GM19452 (cell line): ENCODE measurements at regions not wholly inside any gene's neighbourhood (a gene's known extent, or its start where the extent isn't known, plus 50 kb on each side); places are given as distances from the start of the nearest gene placed in this dataset.

ENCODE experiments used
- ATAC-seq: cut with Tn5 transposase; IDR thresholded peaks from one replicate; pipeline ENCODE4 v1.9.1; 2021; ENCODE audit not compliant: unreplicated experiment

- ATAC-seq, result no peak
Measured at GRCh38 chr10:75347186-75347585, 54.4 kb downstream of the ZNF503 start.

GRCh38 chr10:75345738-75346137, 55.8 kb downstream of the ZNF503 start:
- ATAC-seq, result no peak

- ATAC-seq, result no peak
Measured at GRCh38 chr10:75344170-75344569, 57.4 kb downstream of the ZNF503 start.

GRCh38 chr10:75342397-75342796, 59.2 kb downstream of the ZNF503 start:
- no peak for ATAC-seq

- peak; percentile 92 for ATAC-seq
Measured at GRCh38 chr10:75335983-75336382, 65.6 kb downstream of the ZNF503 start.

- no peak for ATAC-seq
Measured at GRCh38 chr10:75335191-75335590, 66.4 kb downstream of the ZNF503 start.

GRCh38 chr10:75334720-75335119, 66.8 kb downstream of the ZNF503 start:
- no peak for ATAC-seq

GRCh38 chr10:75332081-75332480, 69.5 kb downstream of the ZNF503 start:
- ATAC-seq, result no peak

- no peak for ATAC-seq
Measured at GRCh38 chr10:75331081-75331480, 70.5 kb downstream of the ZNF503 start.

- no peak for ATAC-seq
Measured at GRCh38 chr10:75329190-75329745, 72.3 kb downstream of the ZNF503 start.

GRCh38 chr10:75326306-75326705, 75.3 kb downstream of the ZNF503 start:
- ATAC-seq, result no peak

- ATAC-seq, result no peak
Measured at GRCh38 chr10:75319274-75319673, 82.3 kb downstream of the ZNF503 start.

- ATAC-seq, result no peak
Measured at GRCh38 chr10:75314570-75314969, 78.8 kb upstream of the COMTD1 start.

GRCh38 chr10:75312440-75312839, 76.7 kb upstream of the COMTD1 start:
- ATAC-seq, result no peak

GRCh38 chr10:75305675-75306074, 69.9 kb upstream of the COMTD1 start:
- ATAC-seq, result no peak

- ATAC-seq, result no peak
Measured at GRCh38 chr10:75304741-75305390, 69.1 kb upstream of the COMTD1 start.

- ATAC-seq, result no peak
Measured at GRCh38 chr10:75304313-75304712, 68.6 kb upstream of the COMTD1 start.

GRCh38 chr10:75303045-75303777, 67.5 kb upstream of the COMTD1 start:
- ATAC-seq, result no peak

GRCh38 chr10:75302029-75302428, 66.3 kb upstream of the COMTD1 start:
- ATAC-seq, result no peak

- no peak for ATAC-seq
Measured at GRCh38 chr10:75297021-75297599, 61.4 kb upstream of the COMTD1 start.

GRCh38 chr10:75295868-75296441, 60.2 kb upstream of the COMTD1 start:
- no peak for ATAC-seq
